Smooth muscle cell (in vitro differentiated cells): ENCODE measurements at regions not wholly inside any gene's neighbourhood (a gene's known extent, or its start where the extent isn't known, plus 50 kb on each side); places are given as distances from the start of the nearest gene placed in this dataset.

Source experiments
- DNase-seq: peaks from one replicate; lab custom pipeline; 2025; ENCODE audit not compliant: unreplicated experiment; lab: John Stamatoyannopoulos, UW
- H2AFZ ChIP-seq: fragments of 200-600 bp; sonication (generic); 2 replicates; pipeline ENCODE4 v1.6.0; 2016; ENCODE audit warnings: antibody characterized with exemption, low read depth, mild to moderate bottlenecking
- H3F3A ChIP-seq: fragments of 200-600 bp; sonication (generic); 2 replicates; pipeline ENCODE4 v1.6.0; 2017; ENCODE audit warnings: antibody characterized with exemption, low read depth
- H3K27ac ChIP-seq: fragments of 200-600 bp; sonication (generic); 2 replicates; pipeline ENCODE4 v1.5.1; 2016; ENCODE audit warnings: low read depth, mild to moderate bottlenecking
- H3K27me3 ChIP-seq: fragments of 200-600 bp; sonication (generic); 2 replicates; pipeline ENCODE4 v1.6.1; 2016; ENCODE audit warnings: low read depth, mild to moderate bottlenecking
- H3K36me3 ChIP-seq: fragments of 200-600 bp; sonication (generic); 2 replicates; pipeline ENCODE4 v1.5.1; 2016; ENCODE audit warnings: low read depth
- H3K4me1 ChIP-seq: fragments of 200-600 bp; sonication (generic); 2 replicates; pipeline ENCODE4 v1.5.1; 2016; ENCODE audit warnings: low read depth
- H3K4me2 ChIP-seq: fragments of 200-600 bp; sonication (generic); 2 replicates; pipeline ENCODE4 v1.6.0; 2016; ENCODE audit warnings: mild to moderate bottlenecking
- H3K4me3 ChIP-seq: fragments of 200-600 bp; sonication (generic); 2 replicates; pipeline ENCODE4 v1.5.1; 2016; ENCODE audit warnings: mild to moderate bottlenecking
- H3K79me2 ChIP-seq: fragments of 200-600 bp; sonication (generic); 2 replicates; pipeline ENCODE4 v1.6.0; 2016; ENCODE audit warnings: low read depth, mild to moderate bottlenecking
- H3K9ac ChIP-seq: fragments of 200-600 bp; sonication (generic); 2 replicates; pipeline ENCODE4 v1.6.0; 2016; ENCODE audit warnings: low read depth
- H3K9me3 ChIP-seq: fragments of 200-600 bp; sonication (generic); replicated peaks from 2 replicates; pipeline ENCODE4 v1.5.1; 2016; ENCODE audit warnings: low read depth
- H4K20me1 ChIP-seq: fragments of 200-600 bp; sonication (generic); 2 replicates; pipeline ENCODE4 v1.6.0; 2016; ENCODE audit warnings: low read depth
- CTCF ChIP-seq: fragments of 200-600 bp; sonication (generic); IDR thresholded peaks from 2 replicates; pipeline ENCODE4 v1.5.1; 2017; ENCODE audit warnings: borderline replicate concordance, mild to moderate bottlenecking, antibody characterized with exemption; ENCODE audit not compliant: insufficient read depth, poor library complexity, severe bottlenecking
- WGBS: methylation state at CpG from one replicate; pipeline ENCODE4 v1.1.7; 2016; ENCODE audit warnings: low lambda C conversion rate; 5-methylcytosine and 5-hydroxymethylcytosine counted together

GRCh38 chr9:82581935-82582334, 481.0 kb downstream of the RASEF start:
- no peaks in the 10 kb centered on the region for H3K4me1 ChIP-seq
- no peak overlapping the region for H3K9ac ChIP-seq
- H3K27ac ChIP-seq, result no peak overlapping the region
- WGBS, result 86% methylated on average over 5 of the region's 5 CpGs
- no peaks in the 10 kb centered on the region for H3F3A ChIP-seq
- H3K36me3 ChIP-seq, result no peaks in the 10 kb centered on the region
- TF ChIP-seq CTCF, result no peak
- H4K20me1 ChIP-seq, result no peaks in the 10 kb centered on the region
- H3K4me3 ChIP-seq, result no peak overlapping the region
- no peak overlapping the region for H3K4me2 ChIP-seq
- no peaks in the 10 kb centered on the region for H3K9me3 ChIP-seq
- H3K27me3 ChIP-seq, result no peaks in the 10 kb centered on the region
- no peak overlapping the region for H2AFZ ChIP-seq
- no peaks in the 10 kb centered on the region for H3K79me2 ChIP-seq
- no peak for DNase-seq

- H3K27ac ChIP-seq, result no peak overlapping the region
- DNase-seq, result no peak
- H3K9me3 ChIP-seq, result no peaks in the 10 kb centered on the region
- H3K27me3 ChIP-seq, result no peaks in the 10 kb centered on the region
- no peaks in the 10 kb centered on the region for H3K79me2 ChIP-seq
- no peak overlapping the region for H2AFZ ChIP-seq
- no peak for TF ChIP-seq CTCF
- H3K4me3 ChIP-seq, result no peak overlapping the region
- no peaks in the 10 kb centered on the region for H3K36me3 ChIP-seq
- no peaks in the 10 kb centered on the region for H3K4me1 ChIP-seq
- H4K20me1 ChIP-seq, result no peaks in the 10 kb centered on the region
- WGBS, result 100% methylated on average over 1 of the region's 1 CpG
- H3K9ac ChIP-seq, result no peak overlapping the region
- no peak overlapping the region for H3K4me2 ChIP-seq
- no peaks in the 10 kb centered on the region for H3F3A ChIP-seq
These were observed 480.2 kb downstream of the RASEF start for GRCh38 chr9:82582693-82583092.

GRCh38 chr9:82583524-82583923, 479.4 kb downstream of the RASEF start:
- H2AFZ ChIP-seq, result no peak overlapping the region
- H3K79me2 ChIP-seq, result no peaks in the 10 kb centered on the region
- H3K36me3 ChIP-seq, result no peaks in the 10 kb centered on the region
- H3K9me3 ChIP-seq, result no peaks in the 10 kb centered on the region
- H3K4me3 ChIP-seq, result no peak overlapping the region
- no peaks in the 10 kb centered on the region for H4K20me1 ChIP-seq
- DNase-seq, result no peak
- WGBS, result 93% methylated on average over 7 of the region's 7 CpGs
- no peak overlapping the region for H3K27ac ChIP-seq
- H3K9ac ChIP-seq, result no peak overlapping the region
- no peak overlapping the region for H3K4me2 ChIP-seq
- H3F3A ChIP-seq, result no peaks in the 10 kb centered on the region
- H3K4me1 ChIP-seq, result no peaks in the 10 kb centered on the region
- no peaks in the 10 kb centered on the region for H3K27me3 ChIP-seq
- TF ChIP-seq CTCF, result no peak

GRCh38 chr9:82584349-82584863, 478.5 kb downstream of the RASEF start:
- Histone ChIP-seq H3K4me1 (no peaks in the 10 kb centered on the region), H3K79me2 (no peaks in the 10 kb centered on the region), H3K4me3 (no peak overlapping the region), H3F3A (no peaks in the 10 kb centered on the region), H3K27me3 (no peaks in the 10 kb centered on the region), H3K36me3 (no peaks in the 10 kb centered on the region), H3K4me2 (no peak overlapping the region), H2AFZ (no peak overlapping the region), H3K9ac (no peak overlapping the region), H3K9me3 (no peaks in the 10 kb centered on the region), H3K27ac (no peak overlapping the region), H4K20me1 (no peaks in the 10 kb centered on the region)
- no peak for DNase-seq
- TF ChIP-seq CTCF, result no peak
- WGBS, result 42% methylated on average over 5 of the region's 5 CpGs
